DND-41 (cell line): ENCODE measurements at regions not wholly inside any gene's neighbourhood (a gene's known extent, or its start where the extent isn't known, plus 50 kb on each side); places are given as distances from the start of the nearest gene placed in this dataset.

Source experiments
- ATAC-seq: fragments of 200-7000 bp; cut with Tn5 transposase; 3 replicates; pipeline ENCODE4 v1.9.1; 2021; ENCODE audit warnings: low read depth; ENCODE audit not compliant: insufficient read depth
- DNase-seq: peaks from one replicate; pipeline ENCODE4 v3.0.0-alpha.2; 2020
- H2AFZ ChIP-seq: 2 replicates; pipeline ENCODE4 v1.6.0; 2012; ENCODE audit warnings: low read depth, low read length
- H3K27ac ChIP-seq: 2 replicates; pipeline ENCODE4 v1.5.1; 2012; ENCODE audit warnings: low read length, inconsistent platforms
- H3K27me3 ChIP-seq: fragments of 200-600 bp; sonication (generic); 2 replicates; pipeline ENCODE4 v1.6.0; 2012; ENCODE audit warnings: low read length, mild to moderate bottlenecking, inconsistent platforms; ENCODE audit not compliant: insufficient read depth, poor library complexity
- H3K36me3 ChIP-seq: 2 replicates; pipeline ENCODE4 v1.5.1; 2012; ENCODE audit warnings: low read length, inconsistent platforms; ENCODE audit not compliant: insufficient read depth
- H3K4me1 ChIP-seq: 2 replicates; pipeline ENCODE4 v1.5.1; 2012; ENCODE audit warnings: mild to moderate bottlenecking, low read length; ENCODE audit not compliant: insufficient read depth
- H3K4me2 ChIP-seq: 2 replicates; pipeline ENCODE4 v1.6.0; 2012; ENCODE audit warnings: mild to moderate bottlenecking, moderate library complexity, low read length, inconsistent platforms; ENCODE audit not compliant: insufficient read depth
- H3K4me3 ChIP-seq, 2 experiments: fragments of 200-600 bp in 1 of 2; shearing (Covaris generic) in 1 of 2; 2 replicates each; pipeline ENCODE4 v1.5.1; 2012 to 2016; ENCODE audit warnings: inconsistent platforms in 2 of 2, low read length in 2 of 2, mild to moderate bottlenecking in 2 of 2, low read depth in 1 of 2, moderate library complexity in 1 of 2
- H3K79me2 ChIP-seq: 2 replicates; pipeline ENCODE4 v1.6.0; 2012; ENCODE audit warnings: low read length, inconsistent platforms; ENCODE audit not compliant: insufficient read depth
- H3K9ac ChIP-seq: 2 replicates; pipeline ENCODE4 v1.6.0; 2012; ENCODE audit warnings: low read depth, mild to moderate bottlenecking, inconsistent platforms, low read length, moderate library complexity
- H3K9me3 ChIP-seq: 2 replicates; pipeline ENCODE4 v1.5.1; 2012; ENCODE audit warnings: low read length, moderate library complexity, mild to moderate bottlenecking, inconsistent platforms; ENCODE audit not compliant: insufficient read depth, severe bottlenecking
- H4K20me1 ChIP-seq: 2 replicates; pipeline ENCODE4 v1.6.0; 2012; ENCODE audit warnings: low read length; ENCODE audit not compliant: insufficient read depth
- CTCF ChIP-seq: IDR thresholded peaks from 2 replicates; pipeline ENCODE4 v1.5.1; 2012; ENCODE audit warnings: borderline replicate concordance, low read length, moderate library complexity, mild to moderate bottlenecking; ENCODE audit not compliant: poor library complexity, severe bottlenecking; ENCODE audit errors: extremely low read depth
- EZH2 ChIP-seq: IDR thresholded peaks from 3 replicates; pipeline ENCODE4 v1.6.1; 2012; ENCODE audit warnings: borderline replicate concordance, low read depth, mild to moderate bottlenecking, moderate library complexity, low read length, inconsistent platforms; ENCODE audit not compliant: severe bottlenecking

GRCh38 chr4:3647421-3647820 lies 115.2 kb upstream of the LRPAP1 start:
- no peak overlapping the region for H2AFZ ChIP-seq
- H3K9me3 ChIP-seq, result no peaks in the 10 kb centered on the region
- ATAC-seq, result no peak
- H3K4me1 ChIP-seq, result no peaks in the 10 kb centered on the region
- no peak overlapping the region for H3K4me3 ChIP-seq
- no peaks in the 10 kb centered on the region for H4K20me1 ChIP-seq
- TF ChIP-seq CTCF (no peak), EZH2 (no peak)
- no peak overlapping the region for H3K27ac ChIP-seq
- no peak for DNase-seq
- no peak overlapping the region for H3K4me2 ChIP-seq
- peaks cover 3% of the 10 kb centered on the region for H3K27me3 ChIP-seq
- H3K79me2 ChIP-seq, result no peaks in the 10 kb centered on the region
- H3K9ac ChIP-seq, result no peak overlapping the region
- H3K36me3 ChIP-seq, result no peaks in the 10 kb centered on the region

GRCh38 chr4:3645711-3646679 lies 113.8 kb upstream of the LRPAP1 start:
- Histone ChIP-seq H3K4me3 (no peak overlapping the region), H3K9ac (no peak overlapping the region), H3K27ac (no peak overlapping the region), H3K9me3 (no peaks in the 10 kb centered on the region), H3K4me2 (no peak overlapping the region), H3K79me2 (no peaks in the 10 kb centered on the region), H3K4me1 (no peaks in the 10 kb centered on the region), H2AFZ (no peak overlapping the region), H3K27me3 (peaks cover 3% of the 10 kb centered on the region), H4K20me1 (no peaks in the 10 kb centered on the region), H3K36me3 (no peaks in the 10 kb centered on the region)
- DNase-seq (no peak), ATAC-seq (no peak)
- TF ChIP-seq EZH2, result no peak
- TF ChIP-seq CTCF, result no peak

GRCh38 chr4:3644849-3645627 lies 112.8 kb upstream of the LRPAP1 start:
- Histone ChIP-seq H4K20me1 (no peaks in the 10 kb centered on the region), H3K9me3 (no peaks in the 10 kb centered on the region), H3K36me3 (no peaks in the 10 kb centered on the region), H3K9ac (no peak overlapping the region), H3K27ac (no peak overlapping the region), H3K4me2 (no peak overlapping the region), H3K79me2 (no peaks in the 10 kb centered on the region), H3K4me1 (no peaks in the 10 kb centered on the region), H3K27me3 (peaks cover 3% of the 10 kb centered on the region), H2AFZ (no peak overlapping the region), H3K4me3 (no peak overlapping the region)
- ATAC-seq, result no peak
- DNase-seq, result no peak
- TF ChIP-seq EZH2, result no peak
- TF ChIP-seq CTCF, result no peak
